B cell (primary cell): ENCODE measurements at regions not wholly inside any gene's neighbourhood (a gene's known extent, or its start where the extent isn't known, plus 50 kb on each side); places are given as distances from the start of the nearest gene placed in this dataset.

ENCODE experiments used
- ATAC-seq: fragments of 200-7000 bp; cut with Tn5 transposase; one replicate; pipeline ENCODE4 v1.10.0; 2021; ENCODE audit warnings: low read depth, mild to moderate bottlenecking, moderate number of reproducible peaks, moderate library complexity
- CTCF ChIA-PET: fragments of 350-600 bp; sonication (Branson Sonifier 250); formaldehyde crosslinking; loops from one replicate; lab custom pipeline; 2021; ENCODE audit warnings: antibody characterized with exemption, inconsistent platforms; lab: Charles Lee
- POLR2A ChIA-PET: fragments of 350-600 bp; sonication (Branson Sonifier 250); formaldehyde crosslinking; loops from one replicate; lab custom pipeline; 2021; ENCODE audit warnings: antibody characterized with exemption; lab: Charles Lee
- DNase-seq: peaks from one replicate; pipeline ENCODE4 v3.0.0; 2013
- H2AFZ ChIP-seq: 2 replicates; pipeline ENCODE4 v1.6.1; 2012; ENCODE audit warnings: mild to moderate bottlenecking, low read depth, low read length; ENCODE audit not compliant: insufficient read depth, poor library complexity, severe bottlenecking
- H3K27ac ChIP-seq, 2 donors: 1 replicate in 1 of 2; 2 replicates in 1 of 2; pipeline ENCODE4 v1.5.1; 2012 to 2013; ENCODE audit warnings: low read length in 2 of 2, mild to moderate bottlenecking in 2 of 2, moderate library complexity in 1 of 2
- H3K27me3 ChIP-seq, 4 experiments: fragments of 200-600 bp in 1 of 4; sonication (generic) in 1 of 4; replicated peaks in 1 of 4; 1 replicate in 2 of 4; 2 replicates in 2 of 4; pipeline versions ENCODE4 v1.6.1 to v1.7.0; 2013 to 2016; ENCODE audit warnings: low read length in 3 of 4, mild to moderate bottlenecking in 2 of 4, mixed read lengths in 1 of 4, moderate library complexity in 1 of 4; ENCODE audit not compliant: insufficient read depth in 4 of 4, control insufficient read depth in 3 of 4; ENCODE audit errors: control extremely low read depth in 1 of 4
- H3K36me3 ChIP-seq, 2 experiments: replicated peaks in 1 of 2; 1 replicate in 1 of 2; 2 replicates in 1 of 2; pipeline versions ENCODE4 v1.6.1 to v1.7.1; 2013; ENCODE audit warnings: low read length in 1 of 2; ENCODE audit not compliant: insufficient read depth in 2 of 2, control insufficient read depth in 1 of 2; ENCODE audit errors: control extremely low read depth in 1 of 2, extremely low read depth in 1 of 2
- H3K4me1 ChIP-seq, 2 donors: fragments of 200-600 bp in 1 of 2; sonication (generic) in 1 of 2; 1 replicate in 1 of 2; 2 replicates in 1 of 2; pipeline versions ENCODE4 v1.5.1 to v1.6.1; 2013 to 2017; ENCODE audit warnings: low read length in 2 of 2; ENCODE audit not compliant: control insufficient read depth in 2 of 2, insufficient read depth in 2 of 2
- H3K4me2 ChIP-seq: replicated peaks from 2 replicates; pipeline ENCODE3; 2012; ENCODE audit warnings: mild to moderate bottlenecking, low read depth, low read length; ENCODE audit not compliant: poor library complexity, severe bottlenecking
- H3K4me3 ChIP-seq, 5 experiments: fragments of 200-600 bp in 1 of 5; sonication (generic) in 1 of 5; 1 replicate in 3 of 5; 2 replicates in 2 of 5; pipeline versions ENCODE4 v1.5.1 to v1.7.0; 2011 to 2016; ENCODE audit warnings: low read length in 4 of 5, mild to moderate bottlenecking in 4 of 5, low read depth in 2 of 5, control low read depth in 1 of 5, moderate library complexity in 1 of 5; ENCODE audit not compliant: insufficient read depth in 1 of 5; ENCODE audit errors: control extremely low read depth in 1 of 5, extremely low read depth in 1 of 5
- H3K79me2 ChIP-seq: fragments of 200-600 bp; sonication (generic); one replicate; pipeline ENCODE4 v1.6.0; 2016; ENCODE audit warnings: low read length; ENCODE audit not compliant: control insufficient read depth, insufficient read depth
- H3K9ac ChIP-seq: fragments of 200-600 bp; sonication (generic); 2 replicates; pipeline ENCODE4 v1.6.1; 2017; ENCODE audit warnings: mild to moderate bottlenecking, low read length, moderate library complexity
- H3K9me3 ChIP-seq, 3 donors: one replicate each; pipeline versions ENCODE4 v1.6.1 to v1.7.1; 2013; ENCODE audit warnings: low read length in 2 of 3; ENCODE audit not compliant: control insufficient read depth in 2 of 3, insufficient read depth in 1 of 3; ENCODE audit errors: control extremely low read depth in 1 of 3
- H4K20me1 ChIP-seq: 2 replicates; pipeline ENCODE4 v1.6.0; 2012; ENCODE audit warnings: mild to moderate bottlenecking, low read length; ENCODE audit not compliant: insufficient read depth, control insufficient read depth, poor library complexity, severe bottlenecking
- H3K27ac Mint-ChIP-seq: one replicate; pipeline ENCODE4 v1.8.0; 2021; ENCODE audit warnings: mixed read lengths
- H3K27me3 Mint-ChIP-seq: one replicate; pipeline ENCODE4 v1.8.0; 2021; ENCODE audit warnings: mixed read lengths
- H3K4me1 Mint-ChIP-seq: one replicate; pipeline ENCODE4 v1.8.0; 2021; ENCODE audit warnings: mixed read lengths
- H3K4me3 Mint-ChIP-seq: one replicate; pipeline ENCODE4 v1.8.0; 2021; ENCODE audit warnings: mixed read lengths
- H3K9me3 Mint-ChIP-seq: one replicate; pipeline ENCODE4 v1.8.0; 2022; ENCODE audit warnings: mixed read lengths; ENCODE audit not compliant: insufficient read depth
- CTCF ChIP-seq: fragments of 200-600 bp; IDR thresholded peaks from one replicate; pipeline ENCODE4 v1.8.0; 2022; ENCODE audit warnings: antibody characterized with exemption, mild to moderate bottlenecking
- EZH2 ChIP-seq: IDR thresholded peaks from 2 replicates; pipeline ENCODE4 v1.6.1; 2012; ENCODE audit warnings: borderline replicate concordance, low read depth, mild to moderate bottlenecking, moderate library complexity, low read length; ENCODE audit not compliant: insufficient read depth, poor library complexity, severe bottlenecking
- WGBS: methylation state at CpG from one replicate; pipeline ENCODE4 v1.1.5; 2013; ENCODE audit warnings: missing lambda C conversion rate; ENCODE audit not compliant: insufficient coverage; 5-methylcytosine and 5-hydroxymethylcytosine counted together
- intact Hi-C: fragments of 100-400 bp; cut with micrococcal nuclease; formaldehyde crosslinking; loops from one replicate; pipeline ENCODE4 v1.10.0; 2022

- CTCF ChIA-PET: no interaction called here
These were observed 575.8 kb upstream of the ZNF462 start for GRCh38 chr9:106287091-106287631.

GRCh38 chr9:106287731-106288130, 575.2 kb upstream of the ZNF462 start:
- intact Hi-C loops: no loop called here
- 98% methylated on average over 4 of the region's 9 CpGs for WGBS
- POLR2A ChIA-PET: no interaction called here
- H3K9ac ChIP-seq: no peak overlapping the region
- H2AFZ ChIP-seq: no peak overlapping the region
- H3K27me3 Mint-ChIP-seq: no peaks in the 10 kb centered on the region
- H3K4me1 ChIP-seq: no peaks in the 10 kb centered on the region
- ATAC-seq: no peak
- no peak for DNase-seq
- H3K36me3 ChIP-seq: no peaks in the 10 kb centered on the region
- H3K4me3 Mint-ChIP-seq: no peak overlapping the region
- H3K4me1 Mint-ChIP-seq: no peaks in the 10 kb centered on the region
- H3K27ac ChIP-seq: no peak overlapping the region
- no peaks in the 10 kb centered on the region for H3K27me3 ChIP-seq
- TF ChIP-seq EZH2 (no peak), CTCF (no peak)
- H3K79me2 ChIP-seq: no peaks in the 10 kb centered on the region
- H4K20me1 ChIP-seq: no peaks in the 10 kb centered on the region
- CTCF ChIA-PET: no interaction called here
- no peak overlapping the region for H3K4me2 ChIP-seq
- no peaks in the 10 kb centered on the region for H3K9me3 ChIP-seq
- no peak overlapping the region for H3K4me3 ChIP-seq
- H3K9me3 Mint-ChIP-seq: no peaks in the 10 kb centered on the region
- no peak overlapping the region for H3K27ac Mint-ChIP-seq

More at GRCh38 chr9:106287091-106287631, 575.8 kb upstream of the ZNF462 start:
- H3K27me3 Mint-ChIP-seq: no peaks in the 10 kb centered on the region
- no peak overlapping the region for H3K4me3 Mint-ChIP-seq
- H3K9ac ChIP-seq: no peak overlapping the region
- POLR2A ChIA-PET: no interaction called here
- no peak for ATAC-seq
- no peaks in the 10 kb centered on the region for H3K4me1 Mint-ChIP-seq
- H3K4me2 ChIP-seq: no peak overlapping the region
- H3K9me3 Mint-ChIP-seq: no peaks in the 10 kb centered on the region
- no peak overlapping the region for H3K4me3 ChIP-seq
- no peaks in the 10 kb centered on the region for H3K36me3 ChIP-seq
- no peaks in the 10 kb centered on the region for H3K79me2 ChIP-seq
- TF ChIP-seq EZH2 (no peak), CTCF (no peak)
- no peak for DNase-seq
- no peak overlapping the region for H2AFZ ChIP-seq
- intact Hi-C loops: no loop called here
- 83% methylated on average over 6 of the region's 10 CpGs for WGBS
- H3K9me3 ChIP-seq: no peaks in the 10 kb centered on the region
- no peaks in the 10 kb centered on the region for H3K4me1 ChIP-seq
- no peak overlapping the region for H3K27ac ChIP-seq
- H3K27ac Mint-ChIP-seq: no peak overlapping the region
- no peaks in the 10 kb centered on the region for H3K27me3 ChIP-seq
- H4K20me1 ChIP-seq: no peaks in the 10 kb centered on the region
